ENCODE measurements at regions not wholly inside any gene's neighbourhood (a gene's known extent, or its start where the extent isn't known, plus 50 kb on each side); places are given as distances from the start of the nearest gene placed in this dataset.

- Histone ChIP-seq H3K9me3 (no peaks in the 10 kb centered on the region), H3K27me3 (no peaks in the 10 kb centered on the region), H3K4me3 (no peak overlapping the region), H3K4me1 (no peaks in the 10 kb centered on the region), H3K27ac (no peak overlapping the region), H3K36me3 (no peaks in the 10 kb centered on the region)
- WGBS, 4 donors = 87 to 93% (median 89%) methylated on average over 2 of the region's 2 CpGs
- ATAC-seq (no peak), DNase-seq (no peak)
- intact Hi-C loops (cut with DNase I) = no loop called here
- TF ChIP-seq CTCF (IDR thresholded peaks at IDR 0.05) (no peak), POLR2A (IDR thresholded peaks at IDR 0.05) (no peak)
Observed at GRCh38 chr6:51463321-51463720, 624.1 kb downstream of the PKHD1 start.

DNA sequence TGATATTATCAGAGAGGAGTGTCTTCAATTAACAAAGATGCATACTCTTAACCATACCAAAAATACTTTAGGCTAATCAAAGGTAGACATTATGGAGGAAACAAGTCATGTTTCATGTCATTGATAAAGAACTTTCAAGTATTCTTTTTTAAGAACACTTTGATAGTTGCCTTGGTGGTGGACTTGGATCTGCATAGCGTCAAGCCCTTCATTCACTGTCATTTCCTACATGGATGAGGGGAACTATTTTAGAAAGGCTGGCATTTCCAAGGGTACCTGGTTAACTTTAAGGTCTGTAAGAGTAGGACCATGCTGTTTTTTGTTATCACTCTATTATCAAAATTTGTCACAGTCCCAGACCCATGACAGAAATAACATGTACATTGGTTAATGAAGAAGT, 622.5 kb downstream of the PKHD1 start:
- WGBS, 4 donors = 32 to 45% (median 42%) methylated on average over 1 of the region's 1 CpG

DNA sequence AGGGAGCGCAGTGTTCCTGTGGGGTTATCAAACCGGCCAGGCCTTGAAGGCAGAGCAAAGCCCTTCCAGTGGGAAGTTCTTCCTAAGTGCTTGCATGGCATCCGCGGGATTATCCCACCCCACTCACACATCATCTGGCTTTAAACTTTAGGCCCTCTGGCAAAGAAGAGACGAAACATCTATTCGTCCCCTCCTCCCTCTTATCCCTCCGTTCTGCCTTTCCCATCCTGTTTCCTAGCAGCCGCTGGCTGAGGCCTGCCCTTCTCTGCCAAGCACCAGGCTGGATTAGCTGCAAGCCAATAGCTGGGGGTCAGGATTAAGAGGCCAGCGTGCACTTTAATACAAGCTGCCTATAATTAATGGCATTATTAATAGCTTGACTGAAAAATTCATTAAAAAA, 621.0 kb downstream of the PKHD1 start:
- DNase-seq (no peak), ATAC-seq (no peak)
- no peak overlapping the region for H3K27ac ChIP-seq
- no peaks in the 10 kb centered on the region for H3K4me1 ChIP-seq
- H3K9me3 ChIP-seq = no peaks in the 10 kb centered on the region
- no peak overlapping the region for H3K4me3 ChIP-seq
- no peaks in the 10 kb centered on the region for H3K27me3 ChIP-seq
- TF ChIP-seq POLR2A (IDR thresholded peaks at IDR 0.05) (no peak), CTCF (IDR thresholded peaks at IDR 0.05) (no peak)
- 65 to 77% (median 74%) methylated on average over 9 of the region's 9 CpGs for WGBS, 4 donors
- H3K36me3 ChIP-seq = no peaks in the 10 kb centered on the region
- intact Hi-C loops (cut with DNase I) = no loop called here

More for the DNA sequence above, 622.5 kb downstream of the PKHD1 start:
- TF ChIP-seq POLR2A (IDR thresholded peaks at IDR 0.05) (no peak), CTCF (IDR thresholded peaks at IDR 0.05) (no peak)
- no peak for DNase-seq
- intact Hi-C loops (cut with DNase I) = no loop called here
- Histone ChIP-seq H3K4me1 (no peaks in the 10 kb centered on the region), H3K27ac (no peak overlapping the region), H3K4me3 (no peak overlapping the region), H3K9me3 (no peaks in the 10 kb centered on the region), H3K27me3 (no peaks in the 10 kb centered on the region), H3K36me3 (no peaks in the 10 kb centered on the region)
- ATAC-seq = no peak

DNA sequence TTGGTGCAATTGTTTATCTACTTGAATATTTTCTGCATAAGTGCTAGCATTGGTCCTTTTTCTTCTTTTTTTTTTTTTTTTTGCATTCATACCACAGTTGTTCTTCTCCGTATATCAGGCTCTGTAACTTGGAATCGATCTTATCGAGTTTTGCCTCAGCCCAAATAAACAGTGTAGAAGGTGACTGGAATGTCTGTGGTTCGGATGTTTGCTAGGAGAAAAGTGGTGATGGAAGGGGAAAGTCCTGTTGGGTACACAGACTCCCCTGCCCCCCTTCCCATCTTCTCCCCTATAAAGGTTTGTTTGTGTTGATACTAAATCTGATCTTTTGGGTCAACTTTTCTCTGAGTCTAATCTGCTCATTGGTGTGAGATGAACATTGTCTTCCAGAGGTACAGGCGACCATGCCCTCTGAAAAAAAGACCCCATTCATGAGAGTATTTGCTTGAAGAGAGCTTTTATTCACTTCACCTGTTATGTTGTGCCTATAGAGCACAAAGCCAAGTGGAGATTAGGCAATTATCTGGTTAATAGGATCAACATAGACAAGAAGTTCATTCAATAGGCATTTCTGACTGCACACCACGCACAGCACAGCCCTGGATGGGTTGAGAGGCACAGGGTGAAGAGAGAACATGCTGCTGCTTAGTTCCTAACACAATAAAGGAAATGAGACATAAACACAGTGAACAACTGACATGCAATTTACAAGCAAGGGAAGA, 620.0 kb downstream of the PKHD1 start:
- Histone ChIP-seq H3K4me1 (no peaks in the 10 kb centered on the region), H3K9me3 (no peaks in the 10 kb centered on the region), H3K36me3 (no peaks in the 10 kb centered on the region), H3K27ac (no peak overlapping the region), H3K4me3 (no peak overlapping the region), H3K27me3 (no peaks in the 10 kb centered on the region)
- WGBS, 4 donors = 61 to 68% (median 65%) methylated on average over 6 of the region's 6 CpGs
- no peak for DNase-seq
- no peak for ATAC-seq
- intact Hi-C loops (cut with DNase I) = no loop called here
- no peak for TF ChIP-seq CTCF (IDR thresholded peaks at IDR 0.05)
- no peak for TF ChIP-seq POLR2A (IDR thresholded peaks at IDR 0.05)

Measured in heart left ventricle (tissue), 16 donors.